H1 (cell line): ENCODE measurements at regions not wholly inside any gene's neighbourhood (a gene's known extent, or its start where the extent isn't known, plus 50 kb on each side); places are given as distances from the start of the nearest gene placed in this dataset.

Experiments used
- CTCF ChIA-PET: fragments of 300-600 bp; sonication (Branson Sonifier 250); formaldehyde crosslinking; loops from one replicate; lab custom pipeline; 2021; ENCODE audit not compliant: partially characterized antibody; lab: Charles Lee
- POLR2A ChIA-PET: fragments of 300-600 bp; sonication (Branson Sonifier 250); formaldehyde crosslinking; loops from one replicate; lab custom pipeline; 2021; ENCODE audit warnings: inconsistent platforms; ENCODE audit not compliant: partially characterized antibody; lab: Charles Lee
- DNase-seq, 2 experiments: peaks; one replicate each; pipeline versions ENCODE4 v3.0.0 to v3.0.0-alpha.2; 2010 to 2022; ENCODE audit warnings: low spot score in 2 of 2, low read depth in 1 of 2, mixed read lengths in 1 of 2
- FAIRE-seq: peaks from 2 replicates; lab custom pipeline; 2011; peaks lifted over from hg19 to GRCh38; lab: Jason Lieb, UNC
- H2AFZ ChIP-seq: 2 replicates; pipeline ENCODE4 v1.8.1; 2012; ENCODE audit warnings: low read length, inconsistent platforms
- H2AK5ac ChIP-seq: 2 replicates; pipeline ENCODE4 v1.6.1; 2013; ENCODE audit warnings: low read depth, low read length
- H2BK120ac ChIP-seq: replicated peaks from 2 replicates; pipeline ENCODE3; 2013; ENCODE audit warnings: low read depth, low read length, inconsistent platforms
- H2BK12ac ChIP-seq: 2 replicates; pipeline ENCODE4 v1.6.1; 2013; ENCODE audit warnings: low read depth, low read length
- H2BK15ac ChIP-seq: 2 replicates; pipeline ENCODE4 v1.6.1; 2013; ENCODE audit warnings: low read length
- H2BK20ac ChIP-seq: 2 replicates; pipeline ENCODE4 v1.6.1; 2013; ENCODE audit warnings: low read length
- H2BK5ac ChIP-seq: 2 replicates; pipeline ENCODE4 v1.6.1; 2013; ENCODE audit warnings: low read depth, low read length
- H3K14ac ChIP-seq: 2 replicates; pipeline ENCODE4 v1.6.1; 2013; ENCODE audit warnings: inconsistent platforms; ENCODE audit not compliant: insufficient read length
- H3K18ac ChIP-seq: 2 replicates; pipeline ENCODE4 v1.6.1; 2013; ENCODE audit warnings: low read length; ENCODE audit errors: extremely low read depth
- H3K23ac ChIP-seq: 2 replicates; pipeline ENCODE4 v1.6.1; 2013; ENCODE audit warnings: inconsistent platforms; ENCODE audit not compliant: insufficient read length
- H3K23me2 ChIP-seq: 2 replicates; pipeline ENCODE4 v1.6.1; 2013; ENCODE audit warnings: low read depth, low read length
- H3K27ac ChIP-seq: 2 replicates; pipeline ENCODE4 v1.6.1; 2011; ENCODE audit warnings: low read depth, low read length, inconsistent platforms
- H3K27me3 ChIP-seq, 4 experiments: replicated peaks in 1 of 4; 1 replicate in 1 of 4; 2 replicates in 3 of 4; pipeline versions ENCODE4 v1.6.1 to v1.8.1; 2011 to 2013; ENCODE audit warnings: low read length in 3 of 4, mild to moderate bottlenecking in 3 of 4, inconsistent platforms in 2 of 4, mixed read lengths in 2 of 4, moderate library complexity in 1 of 4; ENCODE audit not compliant: control insufficient read depth in 3 of 4, insufficient read depth in 3 of 4; ENCODE audit errors: extremely low read depth in 1 of 4
- H3K36me3 ChIP-seq, 4 experiments: 2 replicates each; pipeline versions ENCODE4 v1.6.1 to v1.8.1; 2011 to 2013; ENCODE audit warnings: mild to moderate bottlenecking in 4 of 4, low read length in 3 of 4, moderate library complexity in 2 of 4, control low read depth in 1 of 4, inconsistent platforms in 1 of 4; ENCODE audit not compliant: insufficient read depth in 4 of 4, control insufficient read depth in 2 of 4
- H3K4ac ChIP-seq: replicated peaks from 2 replicates; pipeline ENCODE3; 2013; ENCODE audit warnings: low read length, low read depth, mixed read lengths, inconsistent platforms; ENCODE audit not compliant: insufficient read length
- H3K4me1 ChIP-seq, 4 experiments: replicated peaks in 1 of 4; 1 replicate in 1 of 4; 2 replicates in 3 of 4; pipeline versions ENCODE4 v1.6.1 to v1.8.1; 2011 to 2013; ENCODE audit warnings: low read length in 3 of 4, inconsistent platforms in 2 of 4, mixed read lengths in 1 of 4; ENCODE audit not compliant: insufficient read depth in 4 of 4, control insufficient read depth in 3 of 4
- H3K4me2 ChIP-seq, 2 experiments: 2 replicates each; pipeline versions ENCODE4 v1.6.1 to v1.8.1; 2011 to 2013; ENCODE audit warnings: low read depth in 2 of 2, low read length in 2 of 2, control low read depth in 1 of 2, inconsistent platforms in 1 of 2, mild to moderate bottlenecking in 1 of 2; ENCODE audit not compliant: insufficient read depth in 1 of 2
- H3K4me3 ChIP-seq, 4 experiments: fragments of 200-600, 300-600 bp in 1 of 4; sonication (generic), shearing (Covaris generic), sonication (Bioruptor Twin) in 1 of 4; 2 replicates each; pipeline versions ENCODE4 v1.5.1 to v1.8.1; 2011 to 2016; ENCODE audit warnings: low read length in 4 of 4, low read depth in 3 of 4, control low read depth in 2 of 4, inconsistent platforms in 2 of 4, mild to moderate bottlenecking in 2 of 4, mixed read lengths in 1 of 4, moderate library complexity in 1 of 4; ENCODE audit not compliant: insufficient read depth in 2 of 4; ENCODE audit errors: extremely low read depth in 1 of 4
- H3K56ac ChIP-seq: replicated peaks from 2 replicates; pipeline ENCODE3; 2013; ENCODE audit warnings: low read depth, mild to moderate bottlenecking, mixed read lengths, low read length, inconsistent platforms; ENCODE audit not compliant: insufficient read length
- H3K79me1 ChIP-seq: 2 replicates; pipeline ENCODE4 v1.6.1; 2013; ENCODE audit warnings: low read depth, low read length, control low read depth
- H3K79me2 ChIP-seq, 2 experiments: 2 replicates each; pipeline versions ENCODE4 v1.6.1 to v1.8.1; 2012 to 2013; ENCODE audit warnings: low read length in 2 of 2, mild to moderate bottlenecking in 2 of 2, inconsistent platforms in 1 of 2; ENCODE audit not compliant: insufficient read depth in 2 of 2, control insufficient read depth in 1 of 2
- H3K9ac ChIP-seq, 4 experiments: replicated peaks in 1 of 4; 1 replicate in 1 of 4; 2 replicates in 3 of 4; pipeline versions ENCODE4 v1.6.1 to v1.8.1; 2011 to 2013; ENCODE audit warnings: low read depth in 3 of 4, low read length in 3 of 4, control low read depth in 2 of 4, mild to moderate bottlenecking in 2 of 4, moderate library complexity in 2 of 4, inconsistent platforms in 1 of 4; ENCODE audit errors: extremely low read depth in 1 of 4
- H3K9me3 ChIP-seq, 2 experiments: 2 replicates each; pipeline versions ENCODE4 v1.6.1 to v1.8.1; 2012 to 2013; ENCODE audit warnings: mild to moderate bottlenecking in 2 of 2, moderate library complexity in 2 of 2, control low read depth in 1 of 2, inconsistent platforms in 1 of 2, low read depth in 1 of 2, low read length in 1 of 2, mixed read lengths in 1 of 2; ENCODE audit not compliant: insufficient read depth in 2 of 2
- H4K20me1 ChIP-seq, 2 experiments: replicated peaks in 1 of 2; 2 replicates each; pipeline versions ENCODE3 to v1.8.1; 2011 to 2013; ENCODE audit warnings: inconsistent platforms in 2 of 2, low read length in 2 of 2, mild to moderate bottlenecking in 1 of 2; ENCODE audit not compliant: insufficient read depth in 2 of 2, control insufficient read depth in 1 of 2
- H4K5ac ChIP-seq: 2 replicates; pipeline ENCODE4 v1.6.1; 2013; ENCODE audit warnings: low read length, low read depth, mixed read lengths, inconsistent platforms; ENCODE audit not compliant: insufficient read length
- H4K8ac ChIP-seq: 2 replicates; pipeline ENCODE4 v1.8.0; 2013; ENCODE audit warnings: mild to moderate bottlenecking, moderate library complexity, low read length, inconsistent platforms; ENCODE audit not compliant: insufficient read depth; ENCODE audit errors: extremely low read depth
- H4K91ac ChIP-seq: replicated peaks from 2 replicates; pipeline ENCODE3; 2013; ENCODE audit warnings: low read length, mixed read lengths, inconsistent platforms; ENCODE audit not compliant: insufficient read length
- ASH2L ChIP-seq: fragments of 200-600, 300-600 bp; sonication (generic); IDR thresholded peaks from one replicate; pipeline ENCODE4 v1.7.1; 2017; ENCODE audit warnings: low read length
- BACH1 ChIP-seq: IDR thresholded peaks from 2 replicates; pipeline ENCODE4 v1.6.1; 2012; ENCODE audit warnings: low read length, improper control_type of control experiment
- BCL11A ChIP-seq, 2 experiments: IDR thresholded peaks; one replicate each; pipeline ENCODE4 v1.6.1; 2011; ENCODE audit warnings: low read depth in 2 of 2, low read length in 2 of 2, mild to moderate bottlenecking in 2 of 2
- BRCA1 ChIP-seq: IDR thresholded peaks from 2 replicates; pipeline ENCODE4 v1.6.1; 2012; ENCODE audit warnings: low read depth, low read length, improper control_type of control experiment
- FOSL1 ChIP-seq: IDR thresholded peaks from 2 replicates; pipeline ENCODE4 v1.6.1; 2011; ENCODE audit warnings: mild to moderate bottlenecking, low read depth, low read length, moderate library complexity; ENCODE audit not compliant: insufficient read depth
- GTF2F1 ChIP-seq: IDR thresholded peaks from 2 replicates; pipeline ENCODE4 v1.6.1; 2012; ENCODE audit warnings: low read depth, low read length, improper control_type of control experiment, borderline replicate concordance
- HDAC6 ChIP-seq: IDR thresholded peaks from one replicate; pipeline ENCODE4 v1.7.1; 2012; ENCODE audit warnings: low read depth, mild to moderate bottlenecking, inconsistent platforms, low read length, moderate library complexity
- JUN ChIP-seq: IDR thresholded peaks from 2 replicates; pipeline ENCODE4 v1.6.1; 2011; ENCODE audit warnings: low read depth, mild to moderate bottlenecking, improper control_type of control experiment, low read length
- KDM4A ChIP-seq: IDR thresholded peaks from one replicate; pipeline ENCODE4 v1.7.1; 2012; ENCODE audit warnings: low read depth, mild to moderate bottlenecking, moderate library complexity, low read length, inconsistent platforms; ENCODE audit not compliant: severe bottlenecking
- POLR2A ChIP-seq, 2 experiments: IDR thresholded peaks; 1 replicate in 1 of 2; 2 replicates in 1 of 2; pipeline ENCODE4 v1.6.1; 2011; ENCODE audit warnings: low read depth in 2 of 2, low read length in 2 of 2, mild to moderate bottlenecking in 2 of 2; ENCODE audit errors: control extremely low read depth in 1 of 2
- SIN3A ChIP-seq, 2 experiments: IDR thresholded peaks in 1 of 2; conservative IDR thresholded peaks in 1 of 2; 2 replicates each; pipeline ENCODE4 v1.6.1; 2011 to 2012; ENCODE audit warnings: low read length in 2 of 2, improper control_type of control experiment in 1 of 2, low read depth in 1 of 2, mild to moderate bottlenecking in 1 of 2
- SRF ChIP-seq: IDR thresholded peaks from 2 replicates; pipeline ENCODE4 v1.6.1; 2011; ENCODE audit warnings: mild to moderate bottlenecking, low read depth, low read length, moderate library complexity
- TAF7 ChIP-seq: optimal IDR thresholded peaks from 2 replicates; pipeline ENCODE3; 2011; ENCODE audit warnings: low read depth, mild to moderate bottlenecking, inconsistent platforms, low read length, moderate library complexity, borderline replicate concordance
- TBP ChIP-seq: IDR thresholded peaks from 2 replicates; pipeline ENCODE4 v1.6.1; 2011; ENCODE audit warnings: low read depth, low read length, improper control_type of control experiment

DNA sequence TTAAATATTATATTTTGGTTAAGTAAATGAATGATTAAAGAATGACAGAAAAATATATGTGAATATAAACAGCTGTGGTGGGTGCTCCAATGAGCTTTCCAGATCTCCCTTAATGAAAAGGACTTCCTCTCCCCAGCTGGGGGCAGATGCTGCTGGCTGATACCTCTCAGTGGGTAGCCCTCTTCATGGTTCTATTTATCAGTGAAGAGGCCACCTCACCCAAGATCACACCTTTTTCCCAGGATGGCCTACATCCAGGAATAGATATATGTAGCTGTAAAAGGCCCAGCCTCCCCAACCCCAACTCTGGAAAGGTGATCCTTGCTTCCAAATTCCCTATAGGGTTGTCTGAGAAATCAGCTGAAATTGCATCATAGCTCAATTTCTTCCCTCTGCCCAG lies 135.2 kb upstream of the ACVR2A start:
- Histone ChIP-seq H3K79me2 (no peaks in the 10 kb centered on the region), H4K20me1 (no peaks in the 10 kb centered on the region), H3K4me3 (no peak overlapping the region), H3K4me1 (no peaks in the 10 kb centered on the region), H2BK20ac (no peak overlapping the region), H2AK5ac (no peak overlapping the region), H2BK15ac (no peak overlapping the region), H3K56ac (no peak overlapping the region), H3K9me3 (no peaks in the 10 kb centered on the region; a peak in 1 of 4 replicates), H3K27me3 (no peaks in the 10 kb centered on the region), H4K5ac (no peak overlapping the region), H3K79me1 (no peaks in the 10 kb centered on the region), H4K91ac (no peak overlapping the region), H3K14ac (no peak overlapping the region), H2BK5ac (no peak overlapping the region), H2BK12ac (no peak overlapping the region), H3K4me2 (no peak overlapping the region), H2BK120ac (no peak overlapping the region), H3K27ac (no peak overlapping the region), H3K23ac (no peak overlapping the region), H3K4ac (no peak overlapping the region), H3K23me2 (no peaks in the 10 kb centered on the region), H2AFZ (no peak overlapping the region), H4K8ac (no peak overlapping the region), H3K36me3 (no peaks in the 10 kb centered on the region), H3K18ac (no peak overlapping the region), H3K9ac (no peak overlapping the region)
- TF ChIP-seq BRCA1 (no peak), FOSL1 (no peak), HDAC6 (no peak), TBP (no peak), BACH1 (no peak), JUN (no peak), BCL11A (IDR thresholded peaks at IDR 0.05; ENCODE audit: low read depth in 2 of 2, low read length in 2 of 2) (no peak), SIN3A (conservative IDR thresholded peaks at IDR 0.05 in 1 of 2, IDR thresholded peaks at IDR 0.05 in 1 of 2; ENCODE audit: low read depth in 1 of 2, low read length in 2 of 2) (no peak), ASH2L (no peak), TAF7 (no peak), SRF (no peak), KDM4A (no peak), POLR2A (IDR thresholded peaks at IDR 0.05; ENCODE audit: control extremely low read depth in 1 of 2, low read depth in 2 of 2, low read length in 2 of 2) (no peak), GTF2F1 (no peak)
- POLR2A ChIA-PET, result no interaction called here
- FAIRE-seq, result no peak
- DNase-seq, result no peak
- CTCF ChIA-PET, result no interaction called here
